SH-SY5Y (cell line): ENCODE measurements at regions not wholly inside any gene's neighbourhood (a gene's known extent, or its start where the extent isn't known, plus 50 kb on each side); places are given as distances from the start of the nearest gene placed in this dataset.

Experiments
- GATA2 ChIP-seq: IDR thresholded peaks from 2 replicates; pipeline ENCODE4 v1.6.1; 2011; ENCODE audit warnings: mild to moderate bottlenecking, low read depth, low read length
- GATA3 ChIP-seq: IDR thresholded peaks from 2 replicates; pipeline ENCODE4 v1.6.1; 2011; ENCODE audit warnings: low read depth, mild to moderate bottlenecking, low read length, moderate library complexity

DNA sequence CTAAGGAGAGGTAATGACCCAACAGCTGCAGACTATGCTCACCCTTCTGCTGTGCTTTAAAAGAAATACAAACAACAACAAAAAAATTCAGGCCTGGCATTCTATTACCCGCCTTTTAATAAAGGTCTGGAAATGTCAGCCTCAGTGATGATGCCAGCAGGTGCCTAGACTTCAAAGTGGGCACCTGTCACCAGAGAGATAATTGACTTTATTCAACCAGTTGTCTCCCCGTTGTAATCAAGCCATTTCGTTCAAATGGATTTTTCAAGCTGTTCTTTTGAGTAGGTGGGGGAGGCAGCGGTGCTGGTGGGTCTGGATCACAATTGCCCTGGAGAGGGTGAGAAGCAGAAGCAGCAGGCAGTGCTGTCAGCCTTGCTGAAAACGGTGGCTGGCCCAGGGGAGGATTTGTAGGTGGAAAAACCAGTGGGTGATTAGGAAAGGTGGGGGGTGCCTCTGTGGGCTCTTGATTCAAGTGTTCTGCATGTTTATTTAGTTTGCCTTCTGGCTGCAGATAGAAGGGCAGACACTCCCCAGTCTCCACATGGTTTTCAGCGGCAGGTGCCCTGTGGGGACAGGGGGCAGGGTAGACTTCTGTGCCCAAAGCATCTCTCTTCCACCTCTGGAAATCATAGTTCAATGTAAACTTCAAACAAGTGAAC is 300.2 kb upstream of the SLCO3A1 start:
- no peak for TF ChIP-seq GATA3
- TF ChIP-seq GATA2 = no peak
